ENCODE measurements at regions not wholly inside any gene's neighbourhood (a gene's known extent, or its start where the extent isn't known, plus 50 kb on each side); places are given as distances from the start of the nearest gene placed in this dataset.

GRCh38 chr14:76697246-76697905 is 63.9 kb upstream of the VASH1 start (continued):
- no peak for TF ChIP-seq ZBTB10 (tag by site-specific recombination; IDR thresholded peaks at IDR 0.05)

- TF ChIP-seq ZNF707 (tag by site-specific recombination; IDR thresholded peaks at IDR 0.05) (no peak), ZNF10 (tag by site-specific recombination; IDR thresholded peaks at IDR 0.05) (no peak), ZNF350 (tag by site-specific recombination; IDR thresholded peaks at IDR 0.05) (no peak)
- ChIA-PET CTCF (interaction anchor here (0.8 to 2.4 kb wide), 2 partner anchors 12 to 87 kb away, joined by 3 to 6 read pairs; no protein-coding TSS in a partner anchor), POLR2A (no interaction called here)
- H3K27ac ChIP-seq (ENCODE audit: extremely low read depth, low read depth, low read length), result no peak overlapping the region
- H3K9me3 ChIP-seq (ENCODE audit: control insufficient read depth, insufficient read depth, low read depth, low read length), result no peaks in the 10 kb centered on the region
- H3K4me1 ChIP-seq (ENCODE audit: control insufficient read depth, insufficient read depth, low read length), result no peaks in the 10 kb centered on the region; the same call in 1 of the 2 replicates
- no peak overlapping the region for H3K4me3 ChIP-seq (ENCODE audit: low read depth, low read length)
- no peaks in the 10 kb centered on the region for H3K36me3 ChIP-seq (ENCODE audit: control insufficient read depth in 2 of 2, insufficient read depth in 1 of 2, low read length in 2 of 2)
Observed at GRCh38 chr14:76698191-76698590, 63.1 kb upstream of the VASH1 start.

DNA sequence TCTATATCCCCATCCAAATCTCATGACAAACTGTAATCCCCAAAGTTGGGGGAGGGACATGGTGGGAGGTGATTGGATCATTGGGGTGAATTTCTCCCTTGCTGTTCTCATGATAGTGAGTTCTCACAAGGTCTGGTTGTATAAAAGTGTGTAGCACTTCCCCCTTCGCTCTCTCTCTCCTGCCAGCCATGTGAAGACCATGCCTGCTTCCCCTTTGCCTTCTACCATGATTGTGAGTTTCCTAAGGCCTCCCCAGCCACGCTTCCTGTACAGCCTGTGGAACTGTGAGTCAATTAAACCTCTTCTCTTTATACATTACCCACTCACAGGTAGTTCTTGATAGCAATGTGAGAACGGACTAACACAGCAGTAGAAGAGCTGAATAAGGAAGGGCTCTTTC is 62.6 kb upstream of the VASH1 start:
- no peak overlapping the region for H3K4me3 ChIP-seq (ENCODE audit: low read depth, low read length)
- H3K9me3 ChIP-seq (ENCODE audit: control insufficient read depth, insufficient read depth, low read depth, low read length), result no peaks in the 10 kb centered on the region
- ChIA-PET POLR2A (no interaction called here), CTCF (interaction anchor here (0.8 to 2.4 kb wide), 2 partner anchors 11 to 87 kb away, joined by 3 to 6 read pairs; no protein-coding TSS in a partner anchor)
- no peaks in the 10 kb centered on the region for H3K36me3 ChIP-seq (ENCODE audit: control insufficient read depth in 2 of 2, insufficient read depth in 1 of 2, low read length in 2 of 2)
- no peak overlapping the region for H3K27ac ChIP-seq (ENCODE audit: extremely low read depth, low read depth, low read length)
- H3K4me1 ChIP-seq (ENCODE audit: control insufficient read depth, insufficient read depth, low read length), result no peaks in the 10 kb centered on the region; the same call in 1 of the 2 replicates
- no peak for TF ChIP-seq ZBTB7A (tag by site-specific recombination; IDR thresholded peaks at IDR 0.05; ENCODE audit: low read depth)
- no peak for TF ChIP-seq ZNF529 (tag by site-specific recombination; IDR thresholded peaks at IDR 0.05; ENCODE audit: insufficient replicate concordance)
- no peak for TF ChIP-seq ZNF560 (tag by site-specific recombination; IDR thresholded peaks at IDR 0.05; ENCODE audit: borderline replicate concordance)
- TF ChIP-seq KLF7 (tag by site-specific recombination; IDR thresholded peaks at IDR 0.05; ENCODE audit: borderline replicate concordance), result no peak
- no peak for TF ChIP-seq SP2 (tag by site-specific recombination; IDR thresholded peaks at IDR 0.05)
- TF ChIP-seq ZNF571 (tag by site-specific recombination; IDR thresholded peaks at IDR 0.05), result no peak
- no peak for TF ChIP-seq ZNF514 (tag by site-specific recombination; IDR thresholded peaks at IDR 0.05)
- TF ChIP-seq ZNF221 (tag by site-specific recombination; IDR thresholded peaks at IDR 0.05; ENCODE audit: borderline replicate concordance), result no peak
- no peak for TF ChIP-seq ZNF214 (tag by site-specific recombination; IDR thresholded peaks at IDR 0.05; ENCODE audit: borderline replicate concordance)
- TF ChIP-seq PBX3 (CRISPR knock-in tag; IDR thresholded peaks at IDR 0.05), result no peak
- TF ChIP-seq ZNF768 (tag by site-specific recombination; IDR thresholded peaks at IDR 0.05), result no peak
- TF ChIP-seq MEIS1 (CRISPR knock-in tag; IDR thresholded peaks at IDR 0.05; ENCODE audit: borderline replicate concordance), result no peak
- TF ChIP-seq, protein P1, sequence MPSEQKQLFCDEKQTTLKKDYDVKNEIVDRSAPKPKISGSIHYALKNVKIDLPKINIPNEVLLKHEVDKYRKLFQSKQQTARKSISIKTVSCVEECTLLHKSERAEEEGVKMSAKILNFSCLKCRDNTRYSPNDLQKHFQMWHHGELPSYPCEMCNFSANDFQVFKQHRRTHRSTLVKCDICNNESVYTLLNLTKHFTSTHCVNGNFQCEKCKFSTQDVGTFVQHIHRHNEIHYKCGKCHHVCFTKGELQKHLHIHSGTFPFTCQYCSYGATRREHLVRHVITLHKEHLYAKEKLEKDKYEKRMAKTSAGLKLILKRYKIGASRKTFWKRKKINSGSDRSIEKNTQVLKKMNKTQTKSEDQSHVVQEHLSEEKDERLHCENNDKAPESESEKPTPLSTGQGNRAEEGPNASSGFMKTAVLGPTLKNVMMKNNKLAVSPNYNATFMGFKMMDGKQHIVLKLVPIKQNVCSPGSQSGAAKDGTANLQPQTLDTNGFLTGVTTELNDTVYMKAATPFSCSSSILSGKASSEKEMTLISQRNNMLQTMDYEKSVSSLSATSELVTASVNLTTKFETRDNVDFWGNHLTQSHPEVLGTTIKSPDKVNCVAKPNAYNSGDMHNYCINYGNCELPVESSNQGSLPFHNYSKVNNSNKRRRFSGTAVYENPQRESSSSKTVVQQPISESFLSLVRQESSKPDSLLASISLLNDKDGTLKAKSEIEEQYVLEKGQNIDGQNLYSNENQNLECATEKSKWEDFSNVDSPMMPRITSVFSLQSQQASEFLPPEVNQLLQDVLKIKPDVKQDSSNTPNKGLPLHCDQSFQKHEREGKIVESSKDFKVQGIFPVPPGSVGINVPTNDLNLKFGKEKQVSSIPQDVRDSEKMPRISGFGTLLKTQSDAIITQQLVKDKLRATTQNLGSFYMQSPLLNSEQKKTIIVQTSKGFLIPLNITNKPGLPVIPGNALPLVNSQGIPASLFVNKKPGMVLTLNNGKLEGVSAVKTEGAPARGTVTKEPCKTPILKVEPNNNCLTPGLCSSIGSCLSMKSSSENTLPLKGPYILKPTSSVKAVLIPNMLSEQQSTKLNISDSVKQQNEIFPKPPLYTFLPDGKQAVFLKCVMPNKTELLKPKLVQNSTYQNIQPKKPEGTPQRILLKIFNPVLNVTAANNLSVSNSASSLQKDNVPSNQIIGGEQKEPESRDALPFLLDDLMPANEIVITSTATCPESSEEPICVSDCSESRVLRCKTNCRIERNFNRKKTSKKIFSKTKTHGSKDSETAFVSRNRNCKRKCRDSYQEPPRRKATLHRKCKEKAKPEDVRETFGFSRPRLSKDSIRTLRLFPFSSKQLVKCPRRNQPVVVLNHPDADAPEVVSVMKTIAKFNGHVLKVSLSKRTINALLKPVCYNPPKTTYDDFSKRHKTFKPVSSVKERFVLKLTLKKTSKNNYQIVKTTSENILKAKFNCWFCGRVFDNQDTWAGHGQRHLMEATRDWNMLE (tag by site-specific recombination; conservative IDR thresholded peaks at IDR 0.05; ENCODE audit: low read depth), result no peak
